ENCODE measurements at regions not wholly inside any gene's neighbourhood (a gene's known extent, or its start where the extent isn't known, plus 50 kb on each side); places are given as distances from the start of the nearest gene placed in this dataset.

DNA sequence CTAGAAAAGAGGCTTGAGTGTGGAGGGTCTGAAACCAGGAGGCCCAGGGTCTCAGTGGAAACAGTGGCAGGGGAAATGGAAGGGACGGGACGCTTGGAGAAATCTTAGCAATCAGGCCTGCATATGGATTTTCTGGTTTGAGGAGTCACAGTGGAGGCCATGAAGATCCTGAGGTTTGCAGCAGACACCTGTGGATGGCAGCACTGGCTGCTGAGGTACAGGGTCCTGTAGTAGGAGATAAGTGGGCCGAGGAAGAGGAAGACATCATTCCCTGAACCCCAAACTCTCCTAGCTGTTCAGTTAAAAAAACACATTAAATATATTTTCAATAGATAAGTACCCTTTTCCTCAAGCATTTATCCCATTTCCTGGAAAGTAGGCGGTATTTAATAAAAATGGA, 208.8 kb upstream of the IGFBP3 start:
- H2AK5ac ChIP-seq (ENCODE audit: low read depth, low read length), result no peak overlapping the region
- no peak overlapping the region for H2AK9ac ChIP-seq (replicated peaks; ENCODE audit: low read depth, low read length, poor library complexity)
- in situ Hi-C loops (cut with MboI; ENCODE audit: low sequenced_read_pairs), result no loop called here
- intact Hi-C loops (cut with micrococcal nuclease), result no loop called here
- dilution Hi-C loops (cut with HindIII; ENCODE audit: low sequenced_read_pairs, unreplicated experiment), result no loop called here
- H4K91ac ChIP-seq (ENCODE audit: insufficient read depth, low read depth, low read length), result no peak overlapping the region
- H3K79me1 ChIP-seq (ENCODE audit: low read depth in 1 of 2, low read length in 2 of 2), result no peaks in the 10 kb centered on the region
- no peak overlapping the region for H2AFZ ChIP-seq (replicated peaks; ENCODE audit: low read length, poor library complexity)
- H2BK15ac ChIP-seq (ENCODE audit: low read depth, low read length), result peak overlapping the region; percentile 34; the same call in 1 of the 3 replicates
- H3K27ac ChIP-seq (ENCODE audit: insufficient read depth, low read length), result no peak overlapping the region
- no peak for ATAC-seq (ENCODE audit: low read depth)
- no peak overlapping the region for H3K4me2 ChIP-seq (ENCODE audit: low read depth, low read length)
- H2BK120ac ChIP-seq (ENCODE audit: low read depth, low read length), result no peak overlapping the region
- H2BK5ac ChIP-seq (ENCODE audit: low read depth, low read length, poor library complexity, severe bottlenecking), result no peak overlapping the region
- no peak overlapping the region for H4K5ac ChIP-seq (ENCODE audit: low read depth, low read length)
- H4K20me1 ChIP-seq (ENCODE audit: insufficient read depth, low read length), result no peaks in the 10 kb centered on the region
- H3K9me1 ChIP-seq (ENCODE audit: insufficient read depth, low read length), result peaks cover 8% of the 10 kb centered on the region
- H3K23ac ChIP-seq (ENCODE audit: low read depth, low read length), result no peak overlapping the region
- WGBS, 2 experiments (ENCODE audit: extremely low coverage in 2 of 2, insufficient read length in 1 of 2), result 100% methylated on average over 1 of the region's 4 CpGs; no CpG with 5 or more reads in 1 of the 2 experiments
- no peak overlapping the region for H3K18ac ChIP-seq (ENCODE audit: low read depth, low read length)
- H3K27me3 ChIP-seq (ENCODE audit: control insufficient read depth, insufficient read depth, low read length), result no peaks in the 10 kb centered on the region
- H3K9me3 ChIP-seq (ENCODE audit: control insufficient read depth, insufficient read depth, low read length), result no peaks in the 10 kb centered on the region
- TF ChIP-seq BHLHE40 (IDR thresholded peaks at IDR 0.05; ENCODE audit: low read depth, low read length) (no peak), MAFK (IDR thresholded peaks at IDR 0.05; ENCODE audit: low read depth, low read length) (no peak), SMC3 (IDR thresholded peaks at IDR 0.05; ENCODE audit: low read depth, low read length) (no peak), RAD21 (IDR thresholded peaks at IDR 0.05; ENCODE audit: low read length) (no peak), CHD1 (IDR thresholded peaks at IDR 0.05; ENCODE audit: low read depth, low read length) (no peak), NFE2L2 (IDR thresholded peaks at IDR 0.05; ENCODE audit: low read depth, low read length) (no peak), RCOR1 (IDR thresholded peaks at IDR 0.05; ENCODE audit: insufficient replicate concordance, low read length) (no peak), CEBPB (IDR thresholded peaks at IDR 0.05; ENCODE audit: low read depth, low read length) (no peak), MXI1 (IDR thresholded peaks at IDR 0.05; ENCODE audit: borderline replicate concordance, low read depth, low read length) (no peak), RFX5 (IDR thresholded peaks at IDR 0.05; ENCODE audit: low read depth, low read length) (no peak), FOS (IDR thresholded peaks at IDR 0.05; ENCODE audit: low read depth, low read length) (no peak), MAZ (IDR thresholded peaks at IDR 0.05; ENCODE audit: borderline replicate concordance, low read depth, low read length) (no peak), POLR2A (IDR thresholded peaks at IDR 0.05; ENCODE audit: low read depth, low read length) (no peak)
- TF ChIP-seq, protein P1, sequence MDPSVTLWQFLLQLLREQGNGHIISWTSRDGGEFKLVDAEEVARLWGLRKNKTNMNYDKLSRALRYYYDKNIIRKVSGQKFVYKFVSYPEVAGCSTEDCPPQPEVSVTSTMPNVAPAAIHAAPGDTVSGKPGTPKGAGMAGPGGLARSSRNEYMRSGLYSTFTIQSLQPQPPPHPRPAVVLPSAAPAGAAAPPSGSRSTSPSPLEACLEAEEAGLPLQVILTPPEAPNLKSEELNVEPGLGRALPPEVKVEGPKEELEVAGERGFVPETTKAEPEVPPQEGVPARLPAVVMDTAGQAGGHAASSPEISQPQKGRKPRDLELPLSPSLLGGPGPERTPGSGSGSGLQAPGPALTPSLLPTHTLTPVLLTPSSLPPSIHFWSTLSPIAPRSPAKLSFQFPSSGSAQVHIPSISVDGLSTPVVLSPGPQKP (IDR thresholded peaks at IDR 0.05; ENCODE audit: borderline replicate concordance, low read depth, low read length), result no peak
- TF ChIP-seq, protein P2, sequence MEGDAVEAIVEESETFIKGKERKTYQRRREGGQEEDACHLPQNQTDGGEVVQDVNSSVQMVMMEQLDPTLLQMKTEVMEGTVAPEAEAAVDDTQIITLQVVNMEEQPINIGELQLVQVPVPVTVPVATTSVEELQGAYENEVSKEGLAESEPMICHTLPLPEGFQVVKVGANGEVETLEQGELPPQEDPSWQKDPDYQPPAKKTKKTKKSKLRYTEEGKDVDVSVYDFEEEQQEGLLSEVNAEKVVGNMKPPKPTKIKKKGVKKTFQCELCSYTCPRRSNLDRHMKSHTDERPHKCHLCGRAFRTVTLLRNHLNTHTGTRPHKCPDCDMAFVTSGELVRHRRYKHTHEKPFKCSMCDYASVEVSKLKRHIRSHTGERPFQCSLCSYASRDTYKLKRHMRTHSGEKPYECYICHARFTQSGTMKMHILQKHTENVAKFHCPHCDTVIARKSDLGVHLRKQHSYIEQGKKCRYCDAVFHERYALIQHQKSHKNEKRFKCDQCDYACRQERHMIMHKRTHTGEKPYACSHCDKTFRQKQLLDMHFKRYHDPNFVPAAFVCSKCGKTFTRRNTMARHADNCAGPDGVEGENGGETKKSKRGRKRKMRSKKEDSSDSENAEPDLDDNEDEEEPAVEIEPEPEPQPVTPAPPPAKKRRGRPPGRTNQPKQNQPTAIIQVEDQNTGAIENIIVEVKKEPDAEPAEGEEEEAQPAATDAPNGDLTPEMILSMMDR (conservative IDR thresholded peaks at IDR 0.05; ENCODE audit: low read depth, low read length), result no peak
- TF ChIP-seq, protein P3, sequence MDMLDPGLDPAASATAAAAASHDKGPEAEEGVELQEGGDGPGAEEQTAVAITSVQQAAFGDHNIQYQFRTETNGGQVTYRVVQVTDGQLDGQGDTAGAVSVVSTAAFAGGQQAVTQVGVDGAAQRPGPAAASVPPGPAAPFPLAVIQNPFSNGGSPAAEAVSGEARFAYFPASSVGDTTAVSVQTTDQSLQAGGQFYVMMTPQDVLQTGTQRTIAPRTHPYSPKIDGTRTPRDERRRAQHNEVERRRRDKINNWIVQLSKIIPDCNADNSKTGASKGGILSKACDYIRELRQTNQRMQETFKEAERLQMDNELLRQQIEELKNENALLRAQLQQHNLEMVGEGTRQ (IDR thresholded peaks at IDR 0.05; ENCODE audit: low read depth, low read length), result no peak
- H3K14ac ChIP-seq (replicated peaks; ENCODE audit: low read depth, low read length), result no peak overlapping the region
- H4K8ac ChIP-seq (ENCODE audit: low read depth in 2 of 2, low read length in 2 of 2), result no peak overlapping the region
- H2BK20ac ChIP-seq (ENCODE audit: low read depth, low read length), result no peak overlapping the region
- H3K4me3 ChIP-seq (ENCODE audit: insufficient read depth, low read depth, low read length), result no peak overlapping the region
- DNase-seq, result no peak
- peaks cover 7% of the 10 kb centered on the region for H3K4me1 ChIP-seq (ENCODE audit: control insufficient read depth, insufficient read depth, low read length)
- ChIA-PET POLR2A (ENCODE audit: unreplicated experiment) (no interaction called here), CTCF (interaction anchor here (1.4 kb wide), 1 partner anchor 15 kb away, joined by 3 read pairs; no protein-coding TSS in a partner anchor)
- H3K56ac ChIP-seq (ENCODE audit: extremely low read depth, insufficient read depth, low read length), result no peak overlapping the region
- H3K9ac ChIP-seq (ENCODE audit: low read depth, low read length), result no peak overlapping the region
- BruUV-seq (replicated peaks), result no TSS peak
- no peak overlapping the region for H3K4ac ChIP-seq (ENCODE audit: low read depth, low read length)
- H3K36me3 ChIP-seq (ENCODE audit: control insufficient read depth, insufficient read depth, low read length), result no peaks in the 10 kb centered on the region

Data from IMR-90 (cell line).